Epithelial cell of esophagus (primary cell): ENCODE measurements at regions not wholly inside any gene's neighbourhood (a gene's known extent, or its start where the extent isn't known, plus 50 kb on each side); places are given as distances from the start of the nearest gene placed in this dataset.

Experiments
- DNase-seq: peaks from one replicate; pipeline ENCODE4 v3.0.0; 2010; ENCODE audit warnings: low read depth
- H3K4me3 ChIP-seq: 2 replicates; pipeline ENCODE4 v1.5.1; 2011; ENCODE audit warnings: mild to moderate bottlenecking, low read length, control low read depth
- TF ChIP-seq, protein P1 (sequence below): IDR thresholded peaks from 2 replicates; pipeline ENCODE4 v1.5.1; 2011; ENCODE audit warnings: low read depth, mild to moderate bottlenecking, low read length, control low read depth, inconsistent platforms; ENCODE audit not compliant: insufficient read depth; ENCODE audit errors: missing control alignments

DNA sequence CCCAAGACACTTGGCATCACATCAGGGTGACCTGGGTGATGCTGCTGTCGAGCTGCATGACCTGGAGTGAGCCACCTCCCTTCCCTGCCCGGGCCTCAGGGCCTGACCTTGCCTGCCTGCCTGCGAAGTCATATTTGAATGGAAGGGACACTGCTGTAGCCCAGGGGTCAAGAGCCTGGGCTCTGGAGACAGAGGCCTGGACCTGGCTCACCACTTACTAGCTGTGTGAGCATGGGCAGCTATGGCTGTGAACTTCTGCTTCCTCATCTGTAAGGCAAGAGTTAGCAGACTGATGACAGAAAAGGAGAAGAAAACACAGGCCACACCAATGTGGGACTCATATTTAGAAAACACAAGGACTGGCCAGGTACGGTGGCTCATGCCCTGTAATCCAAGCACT, 118.7 kb downstream of the ZFP36L2 start:
- H3K4me3 ChIP-seq = no peak overlapping the region
- no peak for DNase-seq
- TF ChIP-seq, protein P1, sequence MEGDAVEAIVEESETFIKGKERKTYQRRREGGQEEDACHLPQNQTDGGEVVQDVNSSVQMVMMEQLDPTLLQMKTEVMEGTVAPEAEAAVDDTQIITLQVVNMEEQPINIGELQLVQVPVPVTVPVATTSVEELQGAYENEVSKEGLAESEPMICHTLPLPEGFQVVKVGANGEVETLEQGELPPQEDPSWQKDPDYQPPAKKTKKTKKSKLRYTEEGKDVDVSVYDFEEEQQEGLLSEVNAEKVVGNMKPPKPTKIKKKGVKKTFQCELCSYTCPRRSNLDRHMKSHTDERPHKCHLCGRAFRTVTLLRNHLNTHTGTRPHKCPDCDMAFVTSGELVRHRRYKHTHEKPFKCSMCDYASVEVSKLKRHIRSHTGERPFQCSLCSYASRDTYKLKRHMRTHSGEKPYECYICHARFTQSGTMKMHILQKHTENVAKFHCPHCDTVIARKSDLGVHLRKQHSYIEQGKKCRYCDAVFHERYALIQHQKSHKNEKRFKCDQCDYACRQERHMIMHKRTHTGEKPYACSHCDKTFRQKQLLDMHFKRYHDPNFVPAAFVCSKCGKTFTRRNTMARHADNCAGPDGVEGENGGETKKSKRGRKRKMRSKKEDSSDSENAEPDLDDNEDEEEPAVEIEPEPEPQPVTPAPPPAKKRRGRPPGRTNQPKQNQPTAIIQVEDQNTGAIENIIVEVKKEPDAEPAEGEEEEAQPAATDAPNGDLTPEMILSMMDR = no peak

DNA sequence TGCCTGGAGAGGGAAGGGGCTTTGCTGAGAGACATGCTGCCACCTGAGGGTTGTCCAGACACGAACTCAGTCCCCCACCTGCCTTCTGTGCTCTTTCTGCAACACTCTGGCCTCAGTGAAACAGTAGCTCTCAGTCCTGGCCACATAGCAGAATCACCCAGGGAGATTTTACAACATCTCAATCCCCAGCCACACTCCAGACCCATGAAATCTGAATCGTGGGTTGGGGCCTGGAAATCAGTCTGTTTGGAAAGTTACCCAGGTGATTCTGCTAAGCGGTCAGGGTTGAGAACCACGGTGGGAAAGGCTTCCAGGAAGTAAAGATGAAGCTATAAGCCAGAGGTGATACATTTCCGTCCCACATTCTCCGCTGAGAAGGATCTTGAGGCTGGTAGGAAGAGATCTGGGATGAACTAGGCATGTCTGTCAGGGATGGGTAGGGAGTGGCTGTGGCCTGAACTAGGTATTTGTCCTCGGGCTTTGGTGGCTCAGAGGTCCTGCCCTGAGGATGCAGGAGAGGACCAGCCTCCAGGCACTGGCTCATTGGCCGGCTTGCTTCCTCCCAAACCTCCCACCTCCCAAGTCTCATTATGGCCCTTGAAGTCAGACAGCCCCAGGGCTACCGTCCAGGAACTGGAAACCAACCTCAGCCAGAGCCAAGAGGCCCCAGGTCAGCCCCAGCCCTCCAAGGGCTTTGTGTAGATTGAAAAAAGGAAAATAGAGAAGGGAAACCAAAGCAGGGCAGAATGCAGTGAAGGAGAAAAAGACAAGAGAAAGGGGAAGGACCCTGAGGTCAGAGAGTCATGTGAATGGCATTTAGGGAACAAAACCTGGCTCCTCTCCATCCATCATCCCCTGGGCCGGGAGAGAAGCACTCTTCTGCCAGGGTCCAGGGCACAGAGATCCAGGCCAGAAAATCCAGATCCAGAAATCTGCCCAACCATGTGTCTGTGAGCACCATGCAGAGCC, 119.6 kb downstream of the ZFP36L2 start:
- TF ChIP-seq, protein P1 = no peak
- H3K4me3 ChIP-seq = no peak overlapping the region
- no peak for DNase-seq

DNA sequence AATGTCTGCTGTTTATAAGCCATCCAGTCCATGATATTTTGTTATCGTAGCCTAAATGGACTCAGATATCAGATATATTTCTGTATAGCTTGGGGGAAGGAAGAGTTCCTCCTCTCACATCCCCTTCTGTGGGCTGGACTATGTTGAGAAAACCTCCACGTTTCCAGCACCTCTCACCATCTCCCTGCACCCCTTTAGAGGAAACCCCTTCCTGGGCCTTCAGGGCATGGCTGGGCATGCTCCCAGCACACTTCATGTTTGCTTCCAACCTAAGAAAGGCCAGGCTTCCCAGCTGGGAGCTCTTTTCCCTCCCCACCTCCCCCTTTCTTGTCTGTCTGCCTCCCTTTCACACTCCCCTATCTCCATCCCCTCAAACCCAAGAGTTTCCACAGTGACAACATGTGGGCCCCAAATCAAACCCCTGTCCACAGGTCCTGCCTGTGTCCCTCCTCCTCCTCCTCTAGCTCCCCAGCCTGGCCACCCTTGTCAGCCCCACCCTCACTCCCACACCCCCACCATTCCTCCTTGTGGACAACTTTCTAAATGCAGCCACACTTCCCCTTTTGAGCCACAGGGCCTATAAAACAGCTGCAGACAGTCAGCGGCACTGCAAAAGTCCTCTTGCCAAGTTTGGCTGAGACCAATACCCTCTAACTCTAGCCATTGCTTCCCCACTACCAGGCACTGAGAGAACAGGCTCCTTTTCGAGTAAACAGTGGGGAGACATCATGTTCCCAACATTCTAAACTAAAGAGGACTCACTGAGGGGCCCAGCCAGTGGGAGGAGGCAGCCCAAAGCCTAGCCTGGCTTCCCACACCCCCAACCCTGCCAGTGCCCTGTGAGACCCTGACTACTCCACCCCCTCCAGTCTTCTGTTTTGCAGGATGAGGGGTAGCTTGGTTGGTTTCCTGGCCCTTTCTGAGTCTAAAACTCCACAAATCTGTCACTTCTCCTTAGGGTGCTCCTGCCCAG, 120.5 kb downstream of the ZFP36L2 start:
- TF ChIP-seq, protein P1 = peak; percentile 42
- H3K4me3 ChIP-seq = no peak overlapping the region
- DNase-seq = peak; percentile 48

DNA sequence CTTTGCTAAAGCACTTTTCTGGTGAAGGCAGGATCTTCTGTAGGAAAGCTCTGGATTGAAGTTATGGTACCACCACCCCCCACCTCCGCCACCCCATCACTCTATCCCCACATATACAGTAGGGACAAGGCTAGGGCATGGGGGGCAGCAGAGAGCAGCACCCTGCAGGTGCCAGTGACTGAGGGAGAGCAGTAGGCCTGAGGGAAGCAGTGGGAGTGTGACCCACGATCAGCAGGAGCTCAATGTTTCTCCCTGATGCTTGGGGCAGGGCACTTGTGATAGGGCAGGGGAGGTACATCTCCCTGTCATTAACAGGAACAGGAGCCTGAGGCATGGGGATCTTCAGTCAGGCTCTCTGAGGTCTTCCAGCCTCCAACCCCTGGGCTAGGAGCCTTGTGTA, 121.6 kb downstream of the ZFP36L2 start:
- DNase-seq = no peak
- TF ChIP-seq, protein P1 = no peak
- H3K4me3 ChIP-seq = no peak overlapping the region

DNA sequence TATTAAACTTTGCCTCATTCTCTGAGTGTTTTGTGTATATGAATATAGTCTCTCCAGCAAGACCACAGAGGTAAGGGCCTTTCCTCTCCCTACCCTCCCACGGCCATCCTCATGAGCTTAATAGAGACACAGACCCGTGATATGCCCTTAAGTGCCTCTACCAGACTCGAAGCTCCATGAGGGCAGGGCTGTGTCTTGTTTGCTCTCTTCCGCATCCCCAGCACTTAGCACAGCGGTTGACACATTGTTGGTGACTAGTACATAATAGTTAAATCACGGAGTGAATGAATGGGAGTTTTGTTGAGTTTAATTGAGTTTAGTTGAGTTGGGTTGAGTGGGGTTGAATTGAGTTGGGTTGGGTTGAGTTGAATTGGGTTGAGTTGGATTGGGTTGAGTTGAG, 122.3 kb downstream of the ZFP36L2 start:
- no peak overlapping the region for H3K4me3 ChIP-seq
- DNase-seq = no peak
- TF ChIP-seq, protein P1 = no peak

DNA sequence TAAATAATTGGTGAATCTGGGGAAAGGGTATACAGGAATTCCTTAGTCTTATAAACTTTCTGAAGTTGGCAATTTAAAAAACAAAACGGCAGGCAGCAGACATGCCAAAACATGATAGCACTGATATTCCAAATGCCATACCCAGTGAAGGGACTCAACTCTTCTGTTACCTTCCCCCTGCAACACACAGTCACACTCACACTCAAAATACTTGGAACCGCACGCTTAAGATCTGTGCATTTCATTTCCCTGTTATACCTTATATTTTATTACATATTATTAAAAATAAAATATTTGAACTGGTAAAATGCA, 123.4 kb downstream of the ZFP36L2 start:
- no peak overlapping the region for H3K4me3 ChIP-seq
- TF ChIP-seq, protein P1 = no peak
- DNase-seq = peak; percentile 41
